GM12864 (cell line): ENCODE measurements at regions not wholly inside any gene's neighbourhood (a gene's known extent, or its start where the extent isn't known, plus 50 kb on each side); places are given as distances from the start of the nearest gene placed in this dataset.
A peak's percentile ranks its signal among the peaks of the same experiment; 100 is the strongest.
"Not testable (repeated sequence)": the region's sequence is repeated elsewhere in the genome, so short reads cannot be mapped to it uniquely, and the experiment has no call there.

Experiments
- DNase-seq: peaks from one replicate; pipeline ENCODE4 v3.0.0-alpha.2; 2011; ENCODE audit warnings: low read depth
- H3K4me3 ChIP-seq: 2 replicates; pipeline ENCODE4 v1.5.1; 2011; ENCODE audit warnings: mild to moderate bottlenecking, low read depth, low read length, control low read depth
- TF ChIP-seq, protein P1 (sequence below): IDR thresholded peaks from 2 replicates; pipeline ENCODE4 v1.5.1; 2011; ENCODE audit warnings: low read depth, mild to moderate bottlenecking, moderate library complexity, low read length, control low read depth, inconsistent platforms; ENCODE audit errors: missing control alignments

DNA sequence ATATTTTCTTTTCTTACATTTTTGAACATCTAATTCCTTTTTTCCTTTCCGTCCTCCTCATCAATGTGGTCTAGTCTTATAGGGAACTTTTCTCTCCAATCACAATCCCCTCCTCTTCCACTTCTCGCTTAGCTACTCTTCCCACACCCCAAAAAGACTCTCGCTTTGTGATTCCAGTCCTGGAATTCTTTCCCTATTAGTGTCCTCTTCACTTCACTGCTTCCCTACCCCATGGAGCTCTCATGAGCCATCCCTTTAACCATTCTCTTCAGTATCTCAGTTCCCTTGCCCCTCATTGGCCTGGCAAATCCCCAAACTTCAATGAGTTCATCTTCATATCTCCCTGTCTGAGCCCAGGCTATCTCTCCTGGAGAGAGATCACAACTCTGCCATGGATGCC lies 55.3 kb upstream of the CEP85L start:
- TF ChIP-seq, protein P1, sequence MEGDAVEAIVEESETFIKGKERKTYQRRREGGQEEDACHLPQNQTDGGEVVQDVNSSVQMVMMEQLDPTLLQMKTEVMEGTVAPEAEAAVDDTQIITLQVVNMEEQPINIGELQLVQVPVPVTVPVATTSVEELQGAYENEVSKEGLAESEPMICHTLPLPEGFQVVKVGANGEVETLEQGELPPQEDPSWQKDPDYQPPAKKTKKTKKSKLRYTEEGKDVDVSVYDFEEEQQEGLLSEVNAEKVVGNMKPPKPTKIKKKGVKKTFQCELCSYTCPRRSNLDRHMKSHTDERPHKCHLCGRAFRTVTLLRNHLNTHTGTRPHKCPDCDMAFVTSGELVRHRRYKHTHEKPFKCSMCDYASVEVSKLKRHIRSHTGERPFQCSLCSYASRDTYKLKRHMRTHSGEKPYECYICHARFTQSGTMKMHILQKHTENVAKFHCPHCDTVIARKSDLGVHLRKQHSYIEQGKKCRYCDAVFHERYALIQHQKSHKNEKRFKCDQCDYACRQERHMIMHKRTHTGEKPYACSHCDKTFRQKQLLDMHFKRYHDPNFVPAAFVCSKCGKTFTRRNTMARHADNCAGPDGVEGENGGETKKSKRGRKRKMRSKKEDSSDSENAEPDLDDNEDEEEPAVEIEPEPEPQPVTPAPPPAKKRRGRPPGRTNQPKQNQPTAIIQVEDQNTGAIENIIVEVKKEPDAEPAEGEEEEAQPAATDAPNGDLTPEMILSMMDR = no peak
- H3K4me3 ChIP-seq = peak overlapping the region; percentile 3; the same call in 1 of the 2 replicates
- DNase-seq = no peak

GRCh38 chr6:118705544-118706491 lies 54.4 kb upstream of the CEP85L start:
- peak overlapping the region; percentile 28 for H3K4me3 ChIP-seq
- no peak for DNase-seq
- TF ChIP-seq, protein P1 = no peak

GRCh38 chr6:118704915-118705314 lies 53.5 kb upstream of the CEP85L start:
- H3K4me3 ChIP-seq = no peak overlapping the region; the same call in 1 of the 2 replicates
- DNase-seq = no peak
- TF ChIP-seq, protein P1 = no peak

DNA sequence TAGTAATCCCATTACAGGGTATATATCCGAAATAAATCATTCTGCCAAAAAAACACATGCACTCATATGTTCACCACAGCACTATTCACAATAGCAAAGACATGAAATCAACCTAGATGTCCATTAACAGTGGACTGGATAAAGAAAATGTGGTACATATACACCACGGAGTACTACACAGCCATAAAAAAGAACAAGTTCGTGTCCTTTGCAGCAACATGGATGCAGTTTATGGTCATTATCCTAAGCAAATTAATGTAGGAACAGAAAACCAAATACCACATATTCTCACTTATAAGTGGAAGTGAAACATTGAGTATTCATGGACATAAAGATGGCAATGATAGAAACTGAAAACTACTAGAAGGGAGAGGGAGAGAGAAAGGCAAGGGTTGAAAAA lies 49.9 kb upstream of the CEP85L start:
- not testable (repeated sequence) for DNase-seq, H3K4me3 ChIP-seq
